Uterus (tissue), 3 donors: ENCODE measurements at regions not wholly inside any gene's neighbourhood (a gene's known extent, or its start where the extent isn't known, plus 50 kb on each side); places are given as distances from the start of the nearest gene placed in this dataset.

ENCODE experiments used
- DNase-seq, 2 donors: peaks; one replicate each; pipeline ENCODE4 v3.0.0-alpha.2; 2019 to 2020
- H3K27ac ChIP-seq, 2 donors: fragments of 200-600 bp; sonication (generic); 1 replicate in 1 of 2; 2 replicates in 1 of 2; pipeline ENCODE4 v1.5.1; 2016 to 2018
- H3K27me3 ChIP-seq, 2 donors: fragments of 200-600 bp; sonication (generic); one replicate each; pipeline ENCODE4 v1.5.1; 2018 to 2019; ENCODE audit warnings: control low read depth in 1 of 2
- H3K36me3 ChIP-seq, 2 donors: fragments of 200-600 bp; sonication (generic); one replicate each; pipeline ENCODE4 v1.5.1; 2019; ENCODE audit warnings: control low read depth in 1 of 2
- H3K4me1 ChIP-seq, 2 donors: fragments of 200-600 bp; sonication (generic); one replicate each; pipeline ENCODE4 v1.5.1; 2018 to 2019; ENCODE audit warnings: control low read depth in 1 of 2
- H3K4me3 ChIP-seq, 2 donors: fragments of 200-600 bp; sonication (generic); 1 replicate in 1 of 2; 2 replicates in 1 of 2; pipeline ENCODE4 v1.5.1; 2018 to 2019; ENCODE audit warnings: mild to moderate bottlenecking in 1 of 2
- H3K9me3 ChIP-seq, 2 donors: fragments of 200-600 bp; sonication (generic); one replicate each; pipeline ENCODE4 v1.5.1; 2019; ENCODE audit warnings: control low read depth in 1 of 2
- POLR2A ChIP-seq, 2 donors: fragments of 450-650 bp; IDR thresholded peaks; one replicate each; pipeline ENCODE4 v1.6.1; 2016; ENCODE audit warnings: antibody characterized with exemption in 2 of 2, mild to moderate bottlenecking in 1 of 2, moderate library complexity in 1 of 2
- intact Hi-C: fragments of 100-400 bp; cut with DNase I; formaldehyde crosslinking; loops from one replicate; pipeline ENCODE4 v1.15.1; 2023; ENCODE audit warnings: low total_unique reads
- TF ChIP-seq, protein P1 (sequence below), 4 experiments: fragments of 200-600 bp in 2 of 4; fragments of 450-650 bp in 2 of 4; sonication (generic) in 2 of 4; IDR thresholded peaks; one replicate each; pipeline ENCODE4 v1.5.1; 2016 to 2019; ENCODE audit warnings: antibody characterized with exemption in 4 of 4, mild to moderate bottlenecking in 2 of 4, moderate library complexity in 1 of 4
- donor health status: DM: yes; HTN: yes; CAD: no.

DNA sequence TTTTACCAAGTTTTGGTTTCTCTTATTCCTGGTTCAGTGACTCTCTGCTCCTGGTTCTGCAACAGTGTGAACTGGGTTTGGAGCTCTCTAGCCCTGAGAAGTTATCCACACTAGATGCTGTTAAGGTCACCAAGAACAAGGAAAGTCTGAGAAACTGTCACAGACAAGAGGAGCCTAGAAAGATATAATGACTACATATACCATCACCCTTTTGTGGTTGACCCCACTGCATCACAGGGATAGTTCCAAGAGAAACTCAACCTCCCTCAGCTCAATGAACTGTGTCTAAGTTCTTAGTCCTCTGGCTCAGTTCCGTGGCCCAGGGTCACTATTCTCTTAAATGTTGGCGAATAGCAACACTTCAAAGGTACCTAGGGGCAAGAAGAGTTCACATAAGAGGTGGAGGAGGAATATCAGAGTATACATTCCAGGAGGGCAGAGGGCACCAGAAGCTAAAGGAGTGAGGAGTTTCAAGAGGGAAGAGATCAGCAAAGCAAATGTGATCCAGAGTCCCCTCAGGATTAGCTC is 171.5 kb downstream of the BUB3 start:
- no peaks in the 10 kb centered on the region for H3K9me3 ChIP-seq
- no peak overlapping the region for H3K4me3 ChIP-seq
- no peaks in the 10 kb centered on the region for H3K36me3 ChIP-seq
- H3K27me3 ChIP-seq: no peaks in the 10 kb centered on the region
- TF ChIP-seq, protein P1, sequence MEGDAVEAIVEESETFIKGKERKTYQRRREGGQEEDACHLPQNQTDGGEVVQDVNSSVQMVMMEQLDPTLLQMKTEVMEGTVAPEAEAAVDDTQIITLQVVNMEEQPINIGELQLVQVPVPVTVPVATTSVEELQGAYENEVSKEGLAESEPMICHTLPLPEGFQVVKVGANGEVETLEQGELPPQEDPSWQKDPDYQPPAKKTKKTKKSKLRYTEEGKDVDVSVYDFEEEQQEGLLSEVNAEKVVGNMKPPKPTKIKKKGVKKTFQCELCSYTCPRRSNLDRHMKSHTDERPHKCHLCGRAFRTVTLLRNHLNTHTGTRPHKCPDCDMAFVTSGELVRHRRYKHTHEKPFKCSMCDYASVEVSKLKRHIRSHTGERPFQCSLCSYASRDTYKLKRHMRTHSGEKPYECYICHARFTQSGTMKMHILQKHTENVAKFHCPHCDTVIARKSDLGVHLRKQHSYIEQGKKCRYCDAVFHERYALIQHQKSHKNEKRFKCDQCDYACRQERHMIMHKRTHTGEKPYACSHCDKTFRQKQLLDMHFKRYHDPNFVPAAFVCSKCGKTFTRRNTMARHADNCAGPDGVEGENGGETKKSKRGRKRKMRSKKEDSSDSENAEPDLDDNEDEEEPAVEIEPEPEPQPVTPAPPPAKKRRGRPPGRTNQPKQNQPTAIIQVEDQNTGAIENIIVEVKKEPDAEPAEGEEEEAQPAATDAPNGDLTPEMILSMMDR (IDR thresholded peaks at IDR 0.05): no peak
- TF ChIP-seq POLR2A (IDR thresholded peaks at IDR 0.05): no peak
- no peak for DNase-seq
- H3K4me1 ChIP-seq: no peaks in the 10 kb centered on the region
- H3K27ac ChIP-seq: no peak overlapping the region
- intact Hi-C loops: no loop called here

GRCh38 chr10:123326674-123327073 is 172.5 kb downstream of the BUB3 start:
- intact Hi-C loops: no loop called here
- no peaks in the 10 kb centered on the region for H3K27me3 ChIP-seq
- TF ChIP-seq, protein P1 (IDR thresholded peaks at IDR 0.05): no peak
- no peak for TF ChIP-seq POLR2A (IDR thresholded peaks at IDR 0.05)
- no peaks in the 10 kb centered on the region for H3K4me1 ChIP-seq
- no peaks in the 10 kb centered on the region for H3K9me3 ChIP-seq
- no peak overlapping the region for H3K27ac ChIP-seq
- no peaks in the 10 kb centered on the region for H3K36me3 ChIP-seq
- no peak overlapping the region for H3K4me3 ChIP-seq
- DNase-seq: no peak

GRCh38 chr10:123327450-123327849 is 173.2 kb downstream of the BUB3 start:
- intact Hi-C loops: no loop called here
- no peak for DNase-seq
- no peaks in the 10 kb centered on the region for H3K27me3 ChIP-seq
- no peaks in the 10 kb centered on the region for H3K4me1 ChIP-seq
- no peak overlapping the region for H3K27ac ChIP-seq
- H3K36me3 ChIP-seq: no peaks in the 10 kb centered on the region
- no peak overlapping the region for H3K4me3 ChIP-seq
- H3K9me3 ChIP-seq: no peaks in the 10 kb centered on the region
- TF ChIP-seq, protein P1 (IDR thresholded peaks at IDR 0.05): no peak
- TF ChIP-seq POLR2A (IDR thresholded peaks at IDR 0.05): no peak

DNA sequence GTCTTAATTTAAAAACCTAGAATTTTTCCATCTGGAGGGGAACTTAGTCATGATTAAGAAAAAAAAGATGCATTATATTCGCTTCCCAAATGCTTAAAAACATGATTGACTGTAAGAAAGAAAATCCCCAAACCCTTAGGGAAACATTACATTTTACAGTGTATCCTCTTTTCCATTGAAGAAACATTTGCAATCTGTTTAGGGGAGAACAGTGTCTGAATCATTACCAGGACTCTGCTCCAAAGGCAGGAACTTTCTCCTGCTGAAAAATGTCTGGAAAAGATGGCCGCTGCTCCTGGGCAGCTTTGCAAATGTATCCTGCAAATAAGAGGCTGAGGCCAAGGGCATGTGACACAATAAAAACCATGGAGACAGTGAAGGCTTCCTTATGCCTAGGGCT is 173.7 kb downstream of the BUB3 start:
- Histone ChIP-seq H3K9me3 (no peaks in the 10 kb centered on the region), H3K27ac (no peak overlapping the region), H3K36me3 (no peaks in the 10 kb centered on the region), H3K27me3 (no peaks in the 10 kb centered on the region), H3K4me1 (no peaks in the 10 kb centered on the region), H3K4me3 (no peak overlapping the region)
- DNase-seq: no peak
- TF ChIP-seq, protein P1 (IDR thresholded peaks at IDR 0.05): no peak
- no peak for TF ChIP-seq POLR2A (IDR thresholded peaks at IDR 0.05)
- intact Hi-C loops: no loop called here

DNA sequence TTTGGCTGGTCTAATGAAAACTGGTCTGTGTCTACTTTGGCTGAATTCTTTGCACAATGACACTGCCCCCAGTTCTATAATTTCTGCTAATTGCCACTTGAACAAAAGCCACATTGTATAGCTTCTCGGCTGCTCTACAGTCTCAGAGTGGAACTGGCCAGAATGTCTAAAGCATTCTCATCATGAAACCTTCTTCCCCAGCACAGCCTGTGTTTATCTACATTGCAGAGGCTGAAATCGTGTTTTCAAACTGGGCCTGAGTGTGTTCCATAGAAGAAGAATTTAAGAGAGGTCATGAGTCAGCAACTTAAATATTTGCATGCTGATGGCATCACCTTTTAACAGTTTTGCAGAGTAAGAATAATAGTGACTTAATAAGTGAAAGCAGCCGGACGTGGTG is 177.2 kb downstream of the BUB3 start:
- Histone ChIP-seq H3K36me3 (no peaks in the 10 kb centered on the region), H3K4me3 (no peak overlapping the region), H3K27ac (no peak overlapping the region), H3K9me3 (no peaks in the 10 kb centered on the region), H3K27me3 (no peaks in the 10 kb centered on the region), H3K4me1 (no peaks in the 10 kb centered on the region)
- no peak for DNase-seq
- TF ChIP-seq POLR2A (IDR thresholded peaks at IDR 0.05): no peak
- TF ChIP-seq, protein P1 (IDR thresholded peaks at IDR 0.05): no peak
- intact Hi-C loops: no loop called here
